AG08396 (cell line): ENCODE measurements at regions not wholly inside any gene's neighbourhood (a gene's known extent, or its start where the extent isn't known, plus 50 kb on each side); places are given as distances from the start of the nearest gene placed in this dataset.

Source experiments
- DNase-seq: peaks from one replicate; pipeline ENCODE4 v3.0.0; 2012; ENCODE audit warnings: low spot score, mixed read lengths

- no peak for DNase-seq
These were observed 202.1 kb upstream of the GHITM start for GRCh38 chr10:83937161-83937560.

- DNase-seq, result no peak
These were observed 201.5 kb upstream of the GHITM start for GRCh38 chr10:83937826-83938225.

- DNase-seq, result no peak
These were observed 198.1 kb upstream of the GHITM start for GRCh38 chr10:83941189-83941588.

DNA sequence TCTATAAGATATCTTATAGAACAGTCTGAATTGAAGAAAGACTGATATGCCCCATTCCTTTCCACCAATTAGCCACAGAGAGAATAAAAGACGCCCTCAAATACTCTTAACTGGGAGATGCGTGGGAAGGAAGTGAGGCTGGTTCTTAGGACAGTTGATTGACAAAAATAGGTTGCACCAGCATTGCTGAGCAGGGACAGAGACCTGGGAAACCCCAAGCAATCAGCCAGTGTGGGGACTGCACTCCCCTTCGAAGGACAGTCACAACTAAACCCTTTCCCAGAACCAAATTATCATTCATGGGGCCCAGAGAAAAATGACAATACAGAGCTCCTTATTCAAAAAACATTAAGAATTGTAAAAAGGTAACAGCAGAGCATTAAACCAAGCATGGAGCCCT lies 196.9 kb upstream of the GHITM start:
- DNase-seq, result no peak

- DNase-seq, result no peak
These were observed 196.3 kb upstream of the GHITM start for GRCh38 chr10:83943049-83943448.

DNA sequence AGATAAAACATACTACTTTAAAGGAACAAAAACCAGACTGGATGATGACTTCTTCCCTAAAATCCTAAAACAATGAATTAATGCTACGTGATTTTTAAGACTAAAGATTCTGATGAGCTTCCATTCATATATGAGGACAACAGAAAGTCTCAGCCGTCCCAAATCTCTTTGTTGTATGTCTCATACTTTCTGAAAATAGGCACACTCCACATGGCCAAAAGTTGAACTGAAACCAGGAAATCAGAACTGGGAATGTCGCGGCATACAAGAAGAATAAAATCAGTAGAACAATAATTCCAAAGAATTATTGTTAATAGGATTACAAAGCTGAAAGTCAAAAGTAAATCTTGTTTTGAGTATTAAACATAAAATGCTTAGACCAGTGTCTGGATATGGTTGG lies 195.4 kb upstream of the GHITM start:
- DNase-seq, result no peak

GRCh38 chr10:83945982-83946718 lies 193.2 kb upstream of the GHITM start:
- DNase-seq, result no peak

- no peak for DNase-seq
These were observed 187.0 kb upstream of the GHITM start for GRCh38 chr10:83952314-83952713.

DNA sequence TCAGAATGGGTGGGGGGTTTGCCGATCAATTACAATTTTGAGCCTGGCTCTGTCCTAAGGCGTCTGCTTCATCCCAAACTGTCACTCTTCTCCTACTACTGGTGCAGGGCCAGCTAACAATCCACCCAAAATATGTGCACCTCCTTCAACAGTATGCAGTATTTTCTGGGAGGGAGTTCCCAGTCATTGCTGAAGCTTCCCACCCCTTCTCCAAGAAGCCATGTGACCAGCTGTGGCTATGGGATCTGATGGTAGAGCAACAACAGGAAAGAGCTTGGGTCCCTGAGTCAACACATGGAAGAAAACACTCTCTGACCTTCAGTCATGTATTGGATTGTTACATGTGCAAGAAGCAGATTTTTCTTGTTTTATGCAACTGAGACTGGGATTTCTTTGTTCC lies 185.7 kb upstream of the GHITM start:
- no peak for DNase-seq

DNA sequence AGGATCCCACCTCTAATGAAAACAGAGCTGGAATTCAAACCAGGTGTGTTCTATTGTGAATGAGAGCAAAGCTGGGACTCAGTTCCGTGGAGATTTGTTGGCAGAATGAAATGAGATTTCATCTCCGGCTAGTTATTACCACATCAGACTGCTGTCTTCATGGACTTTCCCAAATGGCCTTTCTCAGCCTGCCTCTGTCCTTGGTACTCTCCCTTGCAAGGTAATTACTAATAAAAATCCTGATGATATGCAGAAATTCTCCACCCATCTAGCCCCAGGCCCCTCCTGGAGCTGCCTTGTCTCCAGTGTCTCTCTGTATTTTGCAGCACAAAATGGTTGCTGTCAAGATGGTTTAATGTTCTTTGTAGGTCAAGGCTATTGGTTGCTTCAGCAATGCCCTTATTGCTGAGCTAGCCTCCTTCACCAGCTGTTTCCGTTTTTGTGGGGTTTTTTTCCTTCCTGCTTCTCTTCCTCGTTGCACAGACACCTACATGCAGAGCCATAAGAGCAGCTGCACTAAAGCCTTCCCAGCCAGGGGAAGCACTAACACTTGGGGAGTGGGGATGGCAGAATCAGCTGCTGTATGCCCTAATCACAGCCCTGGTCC lies 185.0 kb upstream of the GHITM start:
- DNase-seq, result no peak

GRCh38 chr10:83955406-83955805 lies 183.9 kb upstream of the GHITM start:
- DNase-seq, result no peak

DNA sequence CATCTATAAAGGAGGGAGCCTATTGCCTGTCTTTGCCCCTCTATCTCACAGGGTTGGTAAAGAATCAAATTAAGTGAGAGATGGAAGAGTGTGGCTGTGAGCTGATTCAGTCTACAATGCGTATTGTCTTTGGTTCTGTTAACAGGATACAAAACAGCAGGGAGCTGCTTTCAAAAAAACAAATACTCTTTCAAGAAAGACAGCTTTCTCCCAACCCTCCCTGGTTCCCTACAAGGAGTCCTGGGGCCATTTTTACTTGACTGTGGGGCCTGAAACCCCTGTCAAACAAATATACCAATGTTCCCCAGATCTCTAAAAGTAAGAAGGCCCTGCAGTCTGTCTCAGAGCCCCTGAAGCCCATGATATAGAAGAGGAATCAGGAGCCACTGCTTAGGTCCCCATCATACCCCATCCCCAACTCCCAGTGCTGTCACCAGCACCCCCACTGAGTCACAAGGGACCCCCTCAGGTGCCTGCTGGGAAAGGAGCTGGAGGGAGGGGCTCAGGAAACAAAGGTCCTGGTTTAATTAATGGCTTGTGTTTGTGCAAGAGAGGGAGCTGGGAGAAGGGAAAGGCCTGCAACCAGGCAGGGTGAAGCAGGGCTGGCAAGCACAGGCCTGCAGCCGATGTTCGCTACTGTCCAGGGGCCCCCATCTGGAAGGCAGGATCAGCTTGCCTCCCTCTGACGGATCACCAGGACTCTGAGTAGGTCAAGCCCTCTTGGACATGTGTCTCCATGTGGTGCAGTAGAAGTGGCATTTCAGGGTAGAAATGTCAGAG lies 182.0 kb upstream of the GHITM start:
- DNase-seq, result no peak

DNA sequence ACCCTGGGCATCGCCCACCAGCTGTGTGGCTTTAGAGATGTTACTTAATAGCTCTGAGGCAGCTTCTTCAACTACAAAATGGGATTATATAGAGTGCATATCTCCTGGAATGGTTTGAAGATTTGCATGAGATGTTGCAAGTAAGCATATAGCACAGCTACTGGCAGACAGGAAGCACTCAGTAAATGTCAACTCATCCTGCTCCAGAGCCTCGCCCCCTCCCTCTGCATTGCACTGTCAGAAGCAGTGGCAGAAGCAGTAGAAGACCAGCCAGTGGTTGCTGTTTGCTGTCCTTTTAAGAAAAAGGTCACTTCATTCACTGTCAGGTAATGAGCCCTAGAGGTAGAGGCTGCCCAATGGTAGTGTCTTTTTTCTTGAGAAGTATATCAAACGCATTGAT lies 180.0 kb upstream of the GHITM start:
- DNase-seq, result no peak

DNA sequence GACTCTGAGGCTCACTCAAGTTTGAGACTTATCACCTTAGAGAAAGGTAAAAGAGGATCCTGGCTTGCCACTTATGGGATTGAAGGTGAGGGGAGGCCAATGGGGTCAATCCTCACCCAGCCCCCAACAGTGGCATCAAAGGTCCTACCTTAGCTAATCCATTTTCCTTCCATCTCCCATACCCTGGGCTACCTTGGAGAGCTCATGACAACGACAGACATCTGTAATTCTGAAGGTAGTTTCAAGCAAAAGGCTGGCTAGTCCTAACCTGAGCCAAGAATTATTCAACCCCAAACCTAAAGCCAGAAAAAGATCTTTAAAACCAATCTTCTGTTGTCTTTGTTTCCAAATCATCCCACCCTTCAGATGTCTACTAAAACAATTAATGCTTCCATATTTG lies 179.2 kb upstream of the GHITM start:
- DNase-seq, result no peak

DNA sequence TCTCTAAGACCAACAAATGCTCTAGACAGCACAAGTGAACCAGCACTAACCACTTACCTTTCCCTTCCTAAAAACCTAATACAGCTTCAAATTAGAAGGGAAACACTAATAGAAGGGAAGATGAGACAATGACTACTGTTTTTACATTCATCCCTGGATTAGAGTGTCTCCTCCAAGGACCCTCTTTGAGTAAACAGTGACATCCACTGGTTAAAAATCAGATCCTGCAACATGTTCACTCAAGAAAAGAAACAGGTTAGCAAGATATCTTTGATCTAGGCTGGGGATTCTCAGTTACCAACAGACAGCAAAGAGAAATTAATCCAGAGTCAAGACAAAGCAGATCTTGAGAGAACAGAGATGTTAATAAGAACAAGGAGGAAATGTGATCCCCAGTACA lies 177.7 kb upstream of the GHITM start:
- DNase-seq, result no peak

DNA sequence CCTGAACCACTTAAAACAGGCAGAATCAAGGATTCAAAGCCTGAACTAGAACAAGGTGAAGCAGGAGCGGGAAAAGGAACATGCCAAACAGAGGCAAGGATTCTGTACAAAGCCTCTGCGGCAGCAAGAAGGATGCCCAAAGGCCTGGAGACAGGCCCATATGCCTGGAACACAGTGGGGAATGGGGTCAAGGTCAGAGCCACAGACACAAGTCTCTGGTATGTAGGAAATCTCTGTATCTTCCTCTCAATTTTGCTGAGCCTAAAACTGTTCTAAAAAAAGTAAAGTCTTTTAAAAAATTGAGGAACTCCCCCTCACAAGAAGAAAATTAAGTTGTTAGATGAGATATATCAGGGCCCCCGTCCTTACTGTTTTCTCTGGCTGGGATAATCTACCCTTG lies 175.9 kb upstream of the GHITM start:
- DNase-seq, result no peak

- no peak for DNase-seq
These were observed 173.8 kb upstream of the GHITM start for GRCh38 chr10:83965473-83965872.

- DNase-seq, result no peak
These were observed 171.3 kb upstream of the GHITM start for GRCh38 chr10:83968052-83968451.

DNA sequence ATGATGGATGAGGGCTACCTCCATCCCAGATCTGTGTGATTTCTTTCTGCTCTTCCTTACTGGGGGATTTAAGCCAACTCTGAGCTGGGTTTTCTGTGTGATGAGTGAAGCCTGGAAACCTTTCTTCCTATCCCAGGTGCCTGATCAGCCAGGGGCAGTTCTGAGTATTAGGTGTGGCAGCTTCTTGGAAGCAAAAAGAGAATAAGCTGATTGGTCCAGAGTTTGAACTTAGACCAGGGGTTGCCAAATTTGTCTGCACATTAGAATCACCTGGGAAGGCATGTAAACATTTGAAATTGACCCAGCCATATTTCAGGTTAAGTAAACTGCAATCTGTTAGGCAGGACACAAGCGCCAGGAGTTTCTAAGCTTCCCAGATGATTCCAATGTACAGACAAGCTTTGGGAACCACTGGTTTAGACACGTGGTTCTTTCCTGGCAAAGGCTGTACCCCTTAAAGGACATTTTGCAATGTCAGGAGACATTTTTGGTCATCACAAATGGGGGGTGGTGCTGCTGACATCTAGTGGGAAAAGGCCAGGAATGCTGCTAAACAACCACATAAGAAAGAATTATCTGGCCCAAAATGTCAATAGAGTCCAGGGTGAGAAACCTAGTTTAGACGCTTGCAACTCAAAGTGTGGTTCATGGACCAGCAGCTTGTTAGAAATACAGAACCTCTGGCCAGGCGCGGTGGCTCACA lies 160.5 kb upstream of the GHITM start:
- DNase-seq, result no peak

DNA sequence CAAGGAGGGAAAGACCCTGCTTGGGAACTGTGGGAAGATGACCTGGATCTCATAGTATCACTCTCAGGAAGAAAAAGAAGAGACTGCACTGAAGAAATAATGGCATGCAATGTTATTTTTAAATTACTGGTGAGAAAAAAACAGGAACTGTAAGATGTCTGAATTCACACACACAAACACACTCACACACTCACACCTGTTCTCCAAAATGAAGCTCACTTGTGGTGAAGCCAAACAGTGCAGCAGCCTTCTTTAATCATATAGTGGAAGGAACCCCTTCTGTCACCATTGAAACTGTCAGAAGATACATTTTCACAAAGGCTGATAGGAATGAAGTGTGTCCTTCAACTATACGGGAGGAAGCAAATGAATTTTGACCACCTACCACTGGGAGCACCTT lies 156.5 kb upstream of the GHITM start:
- no peak for DNase-seq

DNA sequence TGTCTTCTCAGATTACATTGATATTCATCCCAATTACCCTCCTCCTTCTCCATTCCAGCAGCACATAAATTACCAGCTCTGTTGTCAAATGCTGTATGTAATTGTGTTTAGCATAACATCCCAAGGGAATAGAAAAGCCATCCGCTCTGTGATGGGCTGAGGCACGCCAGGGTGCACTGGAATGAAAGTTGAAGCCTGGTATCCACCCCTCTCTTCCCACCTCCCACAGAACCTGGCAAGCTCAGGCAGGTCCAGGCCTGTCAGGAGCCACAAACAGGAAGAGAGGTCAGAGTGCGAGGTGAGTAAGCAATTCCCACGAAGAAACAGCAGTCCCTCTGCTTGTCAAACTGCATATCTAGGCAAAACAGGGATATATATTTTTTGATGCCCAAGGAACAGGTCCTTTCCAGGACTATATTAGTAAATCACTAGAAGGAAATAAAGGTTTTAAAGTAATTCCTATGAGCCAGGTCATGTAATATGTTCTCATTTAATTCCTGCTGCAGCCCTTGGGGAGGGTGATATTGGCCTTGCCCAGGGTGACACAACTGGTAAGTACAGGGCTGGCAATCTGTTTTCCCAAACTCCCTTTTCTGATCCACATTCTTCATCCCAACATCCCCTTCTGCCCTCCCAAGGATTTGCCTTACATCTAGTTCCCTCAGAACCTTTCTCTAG lies 155.6 kb upstream of the GHITM start:
- no peak for DNase-seq

- no peak for DNase-seq
These were observed 155.1 kb upstream of the GHITM start for GRCh38 chr10:83984256-83984640.
